ENCODE measurements at regions not wholly inside any gene's neighbourhood (a gene's known extent, or its start where the extent isn't known, plus 50 kb on each side); places are given as distances from the start of the nearest gene placed in this dataset.

DNA sequence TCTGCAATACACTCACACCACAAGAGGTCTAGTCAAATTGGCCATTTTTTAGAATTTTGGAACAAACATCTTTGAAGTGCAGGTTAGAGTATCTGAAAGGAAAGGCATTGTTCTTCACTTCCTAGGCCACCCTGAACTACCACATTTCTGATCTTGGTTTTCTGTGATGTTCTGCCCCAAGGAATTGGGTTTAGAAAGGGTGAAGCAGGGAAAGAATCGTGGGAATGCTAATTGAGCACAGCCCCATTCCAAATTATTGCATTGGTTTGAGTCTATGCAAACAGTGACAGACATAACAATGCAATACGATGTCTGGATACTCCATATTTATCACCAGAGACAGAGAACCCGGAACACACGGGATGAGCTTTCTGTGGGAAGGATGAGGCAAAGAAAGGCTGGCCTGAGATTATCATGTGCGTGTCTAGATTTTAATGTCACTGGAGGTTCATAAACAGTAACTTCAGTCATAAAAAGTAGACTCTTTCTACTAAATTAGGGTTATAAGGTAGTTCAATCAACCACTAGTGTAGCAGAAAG lies 195.3 kb upstream of the BLID start:
- TF ChIP-seq, protein P1, sequence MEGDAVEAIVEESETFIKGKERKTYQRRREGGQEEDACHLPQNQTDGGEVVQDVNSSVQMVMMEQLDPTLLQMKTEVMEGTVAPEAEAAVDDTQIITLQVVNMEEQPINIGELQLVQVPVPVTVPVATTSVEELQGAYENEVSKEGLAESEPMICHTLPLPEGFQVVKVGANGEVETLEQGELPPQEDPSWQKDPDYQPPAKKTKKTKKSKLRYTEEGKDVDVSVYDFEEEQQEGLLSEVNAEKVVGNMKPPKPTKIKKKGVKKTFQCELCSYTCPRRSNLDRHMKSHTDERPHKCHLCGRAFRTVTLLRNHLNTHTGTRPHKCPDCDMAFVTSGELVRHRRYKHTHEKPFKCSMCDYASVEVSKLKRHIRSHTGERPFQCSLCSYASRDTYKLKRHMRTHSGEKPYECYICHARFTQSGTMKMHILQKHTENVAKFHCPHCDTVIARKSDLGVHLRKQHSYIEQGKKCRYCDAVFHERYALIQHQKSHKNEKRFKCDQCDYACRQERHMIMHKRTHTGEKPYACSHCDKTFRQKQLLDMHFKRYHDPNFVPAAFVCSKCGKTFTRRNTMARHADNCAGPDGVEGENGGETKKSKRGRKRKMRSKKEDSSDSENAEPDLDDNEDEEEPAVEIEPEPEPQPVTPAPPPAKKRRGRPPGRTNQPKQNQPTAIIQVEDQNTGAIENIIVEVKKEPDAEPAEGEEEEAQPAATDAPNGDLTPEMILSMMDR (IDR thresholded peaks at IDR 0.05): no peak
- TF ChIP-seq POLR2A (IDR thresholded peaks at IDR 0.05): no peak
